ENCODE measurements at regions not wholly inside any gene's neighbourhood (a gene's known extent, or its start where the extent isn't known, plus 50 kb on each side); places are given as distances from the start of the nearest gene placed in this dataset.
"Not testable (repeated sequence)": the region's sequence is repeated elsewhere in the genome, so short reads cannot be mapped to it uniquely, and the experiment has no call there.

GRCh38 chr3:75342425-75342824, 321.7 kb upstream of the FRG2C start:
- Histone ChIP-seq H3K9me3 (ENCODE audit: control insufficient read depth, low read length) (no peaks in the 10 kb centered on the region), H3K9ac (ENCODE audit: low read length) (no peak overlapping the region), H3K27ac (ENCODE audit: low read length, poor library complexity, severe bottlenecking) (no peak overlapping the region), H3K27me3 (ENCODE audit: control insufficient read depth in 1 of 2, insufficient read depth in 1 of 2, low read length in 2 of 2) (peaks cover 0 to 60% of the 10 kb centered on the region in 2 experiments), H2BK15ac (ENCODE audit: low read depth, poor library complexity, severe bottlenecking) (no peak overlapping the region), H3K14ac (ENCODE audit: low read length in 2 of 2) (no peak overlapping the region), H3K79me1 (replicated peaks; ENCODE audit: low read length, poor library complexity, severe bottlenecking) (no peaks in the 10 kb centered on the region), H3K36me3 (ENCODE audit: control insufficient read depth in 1 of 2, insufficient read depth in 2 of 2, low read depth in 1 of 2, low read length in 2 of 2) (no peaks in the 10 kb centered on the region), H2BK5ac (ENCODE audit: low read depth, low read length, poor library complexity, severe bottlenecking) (no peak overlapping the region), H2AFZ (ENCODE audit: low read depth, low read length) (no peak overlapping the region), H2BK120ac (ENCODE audit: low read depth, low read length) (no peak overlapping the region), H4K91ac (ENCODE audit: low read length) (no peak overlapping the region), H3K4me2 (ENCODE audit: low read length, poor library complexity, severe bottlenecking) (no peak overlapping the region), H3K4ac (ENCODE audit: low read depth in 1 of 2, low read length in 2 of 2) (no peak overlapping the region), H3K23ac (ENCODE audit: low read length in 2 of 2) (no peak overlapping the region), H3K4me1 (ENCODE audit: control insufficient read depth, insufficient read depth, low read depth, low read length) (no peaks in the 10 kb centered on the region), H3K4me3 (ENCODE audit: insufficient read depth in 1 of 2, low read depth in 1 of 2, low read length in 2 of 2) (no peak overlapping the region), H3K18ac (ENCODE audit: low read depth in 1 of 2, low read length in 2 of 2) (no peak overlapping the region), H4K8ac (ENCODE audit: low read length) (no peak overlapping the region), H2AK5ac (ENCODE audit: low read length, severe bottlenecking) (no peak overlapping the region), H2BK12ac (ENCODE audit: low read length in 2 of 2) (no peak overlapping the region)
- 90% methylated on average over 2 of the region's 5 CpGs for WGBS
- DNase-seq: no peak

- H3K9ac ChIP-seq (ENCODE audit: low read length); H3K36me3 ChIP-seq (ENCODE audit: control insufficient read depth in 1 of 2, insufficient read depth in 2 of 2, low read depth in 1 of 2, low read length in 2 of 2); H2AFZ ChIP-seq (ENCODE audit: low read depth, low read length); H3K14ac ChIP-seq (ENCODE audit: low read length in 2 of 2); H3K4ac ChIP-seq (ENCODE audit: low read depth in 1 of 2, low read length in 2 of 2); H3K79me1 ChIP-seq (replicated peaks; ENCODE audit: low read length, poor library complexity, severe bottlenecking); H3K27ac ChIP-seq (ENCODE audit: low read length, poor library complexity, severe bottlenecking); H3K4me3 ChIP-seq (ENCODE audit: insufficient read depth in 1 of 2, low read depth in 1 of 2, low read length in 2 of 2); DNase-seq; H4K8ac ChIP-seq (ENCODE audit: low read length); H2BK12ac ChIP-seq (ENCODE audit: low read length in 2 of 2); H3K18ac ChIP-seq (ENCODE audit: low read depth in 1 of 2, low read length in 2 of 2); H2AK5ac ChIP-seq (ENCODE audit: low read length, severe bottlenecking); H2BK5ac ChIP-seq (ENCODE audit: low read depth, low read length, poor library complexity, severe bottlenecking); H3K23ac ChIP-seq (ENCODE audit: low read length in 2 of 2); H2BK120ac ChIP-seq (ENCODE audit: low read depth, low read length); H3K9me3 ChIP-seq (ENCODE audit: control insufficient read depth, low read length); H2BK15ac ChIP-seq (ENCODE audit: low read depth, poor library complexity, severe bottlenecking); H3K4me2 ChIP-seq (ENCODE audit: low read length, poor library complexity, severe bottlenecking); H3K4me1 ChIP-seq (ENCODE audit: control insufficient read depth, insufficient read depth, low read depth, low read length); H4K91ac ChIP-seq (ENCODE audit: low read length): not testable (repeated sequence)
- H3K27me3 ChIP-seq (ENCODE audit: control insufficient read depth in 1 of 2, insufficient read depth in 1 of 2, low read length in 2 of 2): peaks cover 0 to 32% of the 10 kb centered on the region in 2 experiments
- WGBS: 79% methylated on average over 9 of the region's 9 CpGs
Measured at GRCh38 chr3:75350536-75350935, 313.6 kb upstream of the FRG2C start.

- not testable (repeated sequence) for H4K8ac ChIP-seq (ENCODE audit: low read length); H2AK5ac ChIP-seq (ENCODE audit: low read length, severe bottlenecking); H3K4ac ChIP-seq (ENCODE audit: low read depth in 1 of 2, low read length in 2 of 2); H2BK12ac ChIP-seq (ENCODE audit: low read length in 2 of 2); H3K23ac ChIP-seq (ENCODE audit: low read length in 2 of 2); H3K27ac ChIP-seq (ENCODE audit: low read length, poor library complexity, severe bottlenecking); H2BK120ac ChIP-seq (ENCODE audit: low read depth, low read length); H2AFZ ChIP-seq (ENCODE audit: low read depth, low read length); H2BK5ac ChIP-seq (ENCODE audit: low read depth, low read length, poor library complexity, severe bottlenecking); H3K14ac ChIP-seq (ENCODE audit: low read length in 2 of 2); H3K9ac ChIP-seq (ENCODE audit: low read length); H3K79me1 ChIP-seq (replicated peaks; ENCODE audit: low read length, poor library complexity, severe bottlenecking); H3K36me3 ChIP-seq (ENCODE audit: control insufficient read depth in 1 of 2, insufficient read depth in 2 of 2, low read depth in 1 of 2, low read length in 2 of 2); H3K4me2 ChIP-seq (ENCODE audit: low read length, poor library complexity, severe bottlenecking); H3K18ac ChIP-seq (ENCODE audit: low read depth in 1 of 2, low read length in 2 of 2); H4K91ac ChIP-seq (ENCODE audit: low read length); H3K4me1 ChIP-seq (ENCODE audit: control insufficient read depth, insufficient read depth, low read depth, low read length); DNase-seq; H3K4me3 ChIP-seq (ENCODE audit: insufficient read depth in 1 of 2, low read depth in 1 of 2, low read length in 2 of 2); H2BK15ac ChIP-seq (ENCODE audit: low read depth, poor library complexity, severe bottlenecking); H3K9me3 ChIP-seq (ENCODE audit: control insufficient read depth, low read length)
- peaks cover 0 to 18% of the 10 kb centered on the region in 2 experiments for H3K27me3 ChIP-seq (ENCODE audit: control insufficient read depth in 1 of 2, insufficient read depth in 1 of 2, low read length in 2 of 2)
- WGBS: 70% methylated on average over 15 of the region's 16 CpGs
Measured at GRCh38 chr3:75362086-75362784, 301.9 kb upstream of the FRG2C start.

GRCh38 chr3:75372964-75373363, 291.2 kb upstream of the FRG2C start:
- H2BK15ac ChIP-seq (ENCODE audit: low read depth, poor library complexity, severe bottlenecking); H3K23ac ChIP-seq (ENCODE audit: low read length in 2 of 2); H3K18ac ChIP-seq (ENCODE audit: low read depth in 1 of 2, low read length in 2 of 2); H2BK120ac ChIP-seq (ENCODE audit: low read depth, low read length); H3K27ac ChIP-seq (ENCODE audit: low read length, poor library complexity, severe bottlenecking); H3K14ac ChIP-seq (ENCODE audit: low read length in 2 of 2); DNase-seq; H3K36me3 ChIP-seq (ENCODE audit: control insufficient read depth in 1 of 2, insufficient read depth in 2 of 2, low read depth in 1 of 2, low read length in 2 of 2); H4K8ac ChIP-seq (ENCODE audit: low read length); H3K79me1 ChIP-seq (replicated peaks; ENCODE audit: low read length, poor library complexity, severe bottlenecking); H2BK5ac ChIP-seq (ENCODE audit: low read depth, low read length, poor library complexity, severe bottlenecking); H2AK5ac ChIP-seq (ENCODE audit: low read length, severe bottlenecking); H4K91ac ChIP-seq (ENCODE audit: low read length); H2BK12ac ChIP-seq (ENCODE audit: low read length in 2 of 2); H3K4ac ChIP-seq (ENCODE audit: low read depth in 1 of 2, low read length in 2 of 2); H2AFZ ChIP-seq (ENCODE audit: low read depth, low read length); H3K9me3 ChIP-seq (ENCODE audit: control insufficient read depth, low read length); H3K4me1 ChIP-seq (ENCODE audit: control insufficient read depth, insufficient read depth, low read depth, low read length); H3K4me2 ChIP-seq (ENCODE audit: low read length, poor library complexity, severe bottlenecking): not testable (repeated sequence)
- H3K4me3 ChIP-seq (ENCODE audit: insufficient read depth in 1 of 2, low read depth in 1 of 2, low read length in 2 of 2): peak overlapping the region in 1 of 2 experiments; percentile 44
- H3K27me3 ChIP-seq (ENCODE audit: control insufficient read depth in 1 of 2, insufficient read depth in 1 of 2, low read length in 2 of 2): peaks cover 0 to 18% of the 10 kb centered on the region in 2 experiments
- peak overlapping the region; percentile 53 for H3K9ac ChIP-seq (ENCODE audit: low read length)
- 85% methylated on average over 12 of the region's 13 CpGs for WGBS

Measured in mesenchymal stem cell (in vitro differentiated cells and primary cell).